ENCODE measurements at regions not wholly inside any gene's neighbourhood (a gene's known extent, or its start where the extent isn't known, plus 50 kb on each side); places are given as distances from the start of the nearest gene placed in this dataset.

GRCh38 chr16:64211331-64211730 lies 910.5 kb downstream of the CDH11 start:
- H3K27ac ChIP-seq (ENCODE audit: low read length) = no peak overlapping the region
- no peak overlapping the region for H3K9ac ChIP-seq (ENCODE audit: low read depth, low read length)
- no peaks in the 10 kb centered on the region; the same call in 1 of the 2 replicates for H3K4me1 ChIP-seq (ENCODE audit: insufficient read depth, low read length)
- no peaks in the 10 kb centered on the region for H3K27me3 ChIP-seq (ENCODE audit: insufficient read depth, low read length)
- no peak overlapping the region for H3K4me3 ChIP-seq (ENCODE audit: low read length)
- H3K9me3 ChIP-seq (ENCODE audit: insufficient read depth, low read depth, low read length) = no peaks in the 10 kb centered on the region
- H3K36me3 ChIP-seq (ENCODE audit: insufficient read depth, low read depth, low read length) = no peaks in the 10 kb centered on the region

DNA sequence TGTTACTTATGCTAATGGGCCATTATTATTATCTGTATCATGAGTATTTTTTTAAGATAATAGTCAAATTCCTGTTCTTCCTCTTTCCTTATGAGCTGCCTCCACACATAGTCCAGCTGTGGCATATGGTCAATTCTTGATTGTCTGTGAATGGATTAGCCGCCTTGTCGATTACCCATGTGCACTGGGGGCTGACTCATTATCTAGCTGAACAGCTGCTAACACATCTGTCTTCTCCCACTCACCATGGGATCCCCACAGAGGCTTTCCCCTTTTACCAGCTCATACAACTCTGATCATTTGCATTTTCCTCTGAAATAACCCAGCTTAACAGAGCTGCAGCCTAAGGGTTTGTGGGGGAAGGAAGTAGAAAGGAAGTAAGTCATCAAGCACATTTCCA lies 915.0 kb downstream of the CDH11 start:
- H3K9ac ChIP-seq (ENCODE audit: low read depth, low read length) = no peak overlapping the region
- no peak overlapping the region for H3K27ac ChIP-seq (ENCODE audit: low read length)
- H3K27me3 ChIP-seq (ENCODE audit: insufficient read depth, low read length) = no peaks in the 10 kb centered on the region
- H3K36me3 ChIP-seq (ENCODE audit: insufficient read depth, low read depth, low read length) = no peaks in the 10 kb centered on the region
- H3K9me3 ChIP-seq (ENCODE audit: insufficient read depth, low read depth, low read length) = no peaks in the 10 kb centered on the region
- H3K4me1 ChIP-seq (ENCODE audit: insufficient read depth, low read length) = no peaks in the 10 kb centered on the region; the same call in 1 of the 2 replicates
- H3K4me3 ChIP-seq (ENCODE audit: low read length) = no peak overlapping the region

GRCh38 chr16:64203126-64203525 lies 918.7 kb downstream of the CDH11 start:
- no peak overlapping the region for H3K27ac ChIP-seq (ENCODE audit: low read length)
- no peaks in the 10 kb centered on the region for H3K27me3 ChIP-seq (ENCODE audit: insufficient read depth, low read length)
- H3K4me3 ChIP-seq (ENCODE audit: low read length) = no peak overlapping the region
- no peak overlapping the region for H3K9ac ChIP-seq (ENCODE audit: low read depth, low read length)
- H3K4me1 ChIP-seq (ENCODE audit: insufficient read depth, low read length) = no peaks in the 10 kb centered on the region; the same call in 1 of the 2 replicates
- no peaks in the 10 kb centered on the region for H3K9me3 ChIP-seq (ENCODE audit: insufficient read depth, low read depth, low read length)
- no peaks in the 10 kb centered on the region for H3K36me3 ChIP-seq (ENCODE audit: insufficient read depth, low read depth, low read length)

DNA sequence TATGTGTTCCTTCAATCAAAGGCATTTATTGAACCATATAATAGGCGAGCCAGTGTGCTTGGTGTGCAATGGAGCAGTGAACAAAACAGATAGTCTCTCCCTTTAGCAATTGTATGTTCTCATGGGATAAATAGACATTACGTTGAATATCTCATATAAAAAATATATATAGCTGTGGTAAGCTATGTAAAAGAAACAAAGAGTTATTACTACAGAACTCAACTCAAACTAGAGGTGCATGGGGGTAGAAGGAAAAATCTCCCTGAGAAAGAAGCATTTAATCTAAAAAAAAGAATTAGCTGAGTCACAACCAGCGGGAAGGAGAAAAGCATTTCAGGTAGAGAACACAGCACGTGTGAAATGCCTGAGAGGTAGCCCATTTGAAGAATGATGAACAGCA lies 919.3 kb downstream of the CDH11 start:
- H3K4me3 ChIP-seq (ENCODE audit: low read length) = no peak overlapping the region
- no peaks in the 10 kb centered on the region for H3K27me3 ChIP-seq (ENCODE audit: insufficient read depth, low read length)
- H3K9me3 ChIP-seq (ENCODE audit: insufficient read depth, low read depth, low read length) = no peaks in the 10 kb centered on the region
- H3K9ac ChIP-seq (ENCODE audit: low read depth, low read length) = no peak overlapping the region
- no peaks in the 10 kb centered on the region; the same call in 1 of the 2 replicates for H3K4me1 ChIP-seq (ENCODE audit: insufficient read depth, low read length)
- H3K27ac ChIP-seq (ENCODE audit: low read length) = no peak overlapping the region
- H3K36me3 ChIP-seq (ENCODE audit: insufficient read depth, low read depth, low read length) = no peaks in the 10 kb centered on the region

DNA sequence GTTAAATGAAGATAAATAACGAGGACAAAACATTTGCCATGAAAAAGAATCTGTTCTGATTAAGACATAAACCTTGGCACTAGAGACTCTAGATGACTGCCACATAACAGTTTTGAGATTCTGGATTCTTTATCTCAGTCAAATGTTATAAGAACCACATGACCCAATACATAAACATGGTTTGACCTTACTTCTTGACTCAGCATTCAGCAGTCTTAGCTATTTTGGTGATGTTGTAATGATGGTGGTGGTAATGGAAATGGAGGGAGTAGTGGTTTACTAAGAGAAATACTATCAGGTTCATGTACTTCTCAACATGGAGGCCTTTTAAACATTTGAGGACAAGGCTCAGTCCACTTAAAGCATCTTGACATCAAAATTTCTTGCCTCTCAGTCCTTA lies 925.4 kb downstream of the CDH11 start:
- no peak overlapping the region for H3K9ac ChIP-seq (ENCODE audit: low read depth, low read length)
- H3K36me3 ChIP-seq (ENCODE audit: insufficient read depth, low read depth, low read length) = no peaks in the 10 kb centered on the region
- no peaks in the 10 kb centered on the region for H3K27me3 ChIP-seq (ENCODE audit: insufficient read depth, low read length)
- H3K4me3 ChIP-seq (ENCODE audit: low read length) = no peak overlapping the region
- H3K9me3 ChIP-seq (ENCODE audit: insufficient read depth, low read depth, low read length) = no peaks in the 10 kb centered on the region
- H3K27ac ChIP-seq (ENCODE audit: low read length) = no peak overlapping the region
- no peaks in the 10 kb centered on the region for H3K4me1 ChIP-seq (ENCODE audit: insufficient read depth, low read length)

DNA sequence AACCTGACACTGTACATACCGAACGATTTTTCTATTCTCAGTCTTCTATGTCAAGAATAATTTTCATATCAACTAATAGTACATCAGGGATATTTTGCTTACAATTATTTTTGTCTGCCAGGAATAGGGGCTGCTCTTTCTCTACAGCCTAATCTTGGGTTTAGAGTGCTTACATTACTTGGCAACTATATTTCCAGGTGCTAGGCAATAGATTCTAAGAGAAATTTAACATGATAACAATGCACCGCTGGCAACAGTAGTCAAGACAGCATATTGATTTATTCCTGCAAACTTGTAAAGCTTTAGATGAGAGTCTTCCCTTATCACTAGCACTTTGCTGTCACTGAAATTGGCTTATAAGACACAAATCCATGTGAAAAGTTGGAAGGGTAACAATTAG lies 935.9 kb downstream of the CDH11 start:
- no peaks in the 10 kb centered on the region for H3K9me3 ChIP-seq (ENCODE audit: insufficient read depth, low read depth, low read length)
- no peak overlapping the region for H3K4me3 ChIP-seq (ENCODE audit: low read length)
- H3K4me1 ChIP-seq (ENCODE audit: insufficient read depth, low read length) = no peaks in the 10 kb centered on the region
- no peaks in the 10 kb centered on the region for H3K36me3 ChIP-seq (ENCODE audit: insufficient read depth, low read depth, low read length)
- H3K27me3 ChIP-seq (ENCODE audit: insufficient read depth, low read length) = no peaks in the 10 kb centered on the region
- no peak overlapping the region for H3K9ac ChIP-seq (ENCODE audit: low read depth, low read length)
- H3K27ac ChIP-seq (ENCODE audit: low read length) = no peak overlapping the region

DNA sequence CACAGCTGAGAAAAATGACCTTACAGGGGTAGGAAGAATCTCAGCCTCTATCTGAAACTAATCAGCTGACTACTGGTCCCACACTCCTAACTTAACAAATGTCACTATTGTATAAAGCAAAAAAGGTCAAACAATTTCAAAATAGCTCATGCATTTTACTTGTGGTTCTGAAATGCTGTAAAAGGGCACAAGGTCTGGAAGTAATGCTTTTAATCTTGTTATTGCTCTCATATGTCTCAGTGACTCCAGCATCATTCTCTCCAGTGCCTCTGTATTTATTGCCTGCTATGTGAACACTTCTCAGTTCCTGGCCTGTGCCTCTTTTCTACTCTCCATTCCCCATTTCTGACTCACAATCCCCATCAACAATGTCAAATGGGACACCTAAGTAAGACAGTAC lies 937.7 kb downstream of the CDH11 start:
- Histone ChIP-seq H3K9me3 (ENCODE audit: insufficient read depth, low read depth, low read length) (peaks cover 4% of the 10 kb centered on the region; the same call in 1 of the 2 replicates), H3K36me3 (ENCODE audit: insufficient read depth, low read depth, low read length) (no peaks in the 10 kb centered on the region), H3K4me3 (ENCODE audit: low read length) (no peak overlapping the region), H3K4me1 (ENCODE audit: insufficient read depth, low read length) (no peaks in the 10 kb centered on the region), H3K27me3 (ENCODE audit: insufficient read depth, low read length) (no peaks in the 10 kb centered on the region), H3K9ac (ENCODE audit: low read depth, low read length) (no peak overlapping the region), H3K27ac (ENCODE audit: low read length) (no peak overlapping the region)

DNA sequence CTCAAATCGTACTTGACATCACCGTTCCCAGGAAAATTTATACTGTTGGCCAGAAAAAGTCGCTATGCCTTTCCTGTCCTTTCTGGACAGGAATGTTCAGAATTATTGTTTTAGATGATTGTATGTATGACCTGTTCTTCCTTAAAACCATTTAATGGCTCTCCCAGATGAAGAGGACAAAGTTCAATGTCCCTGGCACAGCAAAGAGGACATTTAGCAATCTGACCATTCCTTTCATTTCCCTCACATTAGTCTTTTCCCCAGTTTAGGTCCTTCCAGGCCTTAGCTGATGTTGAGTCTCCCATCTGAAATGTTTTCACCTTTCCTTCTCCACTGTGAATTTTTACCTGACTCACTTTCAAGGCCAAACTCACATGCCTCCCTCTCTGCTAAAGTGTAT lies 938.9 kb downstream of the CDH11 start:
- Histone ChIP-seq H3K4me1 (ENCODE audit: insufficient read depth, low read length) (no peaks in the 10 kb centered on the region), H3K27me3 (ENCODE audit: insufficient read depth, low read length) (no peaks in the 10 kb centered on the region)

GRCh38 chr16:64181271-64181925 lies 940.5 kb downstream of the CDH11 start:
- Histone ChIP-seq H3K4me1 (ENCODE audit: insufficient read depth, low read length) (no peaks in the 10 kb centered on the region), H3K9me3 (ENCODE audit: insufficient read depth, low read depth, low read length) (peaks cover 26% of the 10 kb centered on the region; the same call in 1 of the 2 replicates), H3K4me3 (ENCODE audit: low read length) (no peak overlapping the region), H3K9ac (ENCODE audit: low read depth, low read length) (no peak overlapping the region), H3K36me3 (ENCODE audit: insufficient read depth, low read depth, low read length) (no peaks in the 10 kb centered on the region), H3K27ac (ENCODE audit: low read length) (no peak overlapping the region), H3K27me3 (ENCODE audit: insufficient read depth, low read length) (no peaks in the 10 kb centered on the region)

More for the DNA sequence above, 938.9 kb downstream of the CDH11 start:
- no peak overlapping the region for H3K4me3 ChIP-seq (ENCODE audit: low read length)
- H3K9me3 ChIP-seq (ENCODE audit: insufficient read depth, low read depth, low read length) = peaks cover 16% of the 10 kb centered on the region; the same call in 1 of the 2 replicates
- H3K36me3 ChIP-seq (ENCODE audit: insufficient read depth, low read depth, low read length) = no peaks in the 10 kb centered on the region
- H3K9ac ChIP-seq (ENCODE audit: low read depth, low read length) = no peak overlapping the region
- H3K27ac ChIP-seq (ENCODE audit: low read length) = no peak overlapping the region

- no peak overlapping the region for H3K9ac ChIP-seq (ENCODE audit: low read depth, low read length)
- peaks cover 26% of the 10 kb centered on the region; the same call in 1 of the 2 replicates for H3K9me3 ChIP-seq (ENCODE audit: insufficient read depth, low read depth, low read length)
- no peaks in the 10 kb centered on the region for H3K27me3 ChIP-seq (ENCODE audit: insufficient read depth, low read length)
- H3K4me1 ChIP-seq (ENCODE audit: insufficient read depth, low read length) = no peaks in the 10 kb centered on the region
- no peak overlapping the region for H3K4me3 ChIP-seq (ENCODE audit: low read length)
- no peak overlapping the region for H3K27ac ChIP-seq (ENCODE audit: low read length)
- H3K36me3 ChIP-seq (ENCODE audit: insufficient read depth, low read depth, low read length) = no peaks in the 10 kb centered on the region
Measured at GRCh38 chr16:64180136-64180900, 941.5 kb downstream of the CDH11 start.

GRCh38 chr16:64174327-64174726 lies 947.5 kb downstream of the CDH11 start:
- H3K9ac ChIP-seq (ENCODE audit: low read depth, low read length) = no peak overlapping the region
- H3K9me3 ChIP-seq (ENCODE audit: insufficient read depth, low read depth, low read length) = peaks cover 24% of the 10 kb centered on the region; the same call in 1 of the 2 replicates
- no peak overlapping the region for H3K27ac ChIP-seq (ENCODE audit: low read length)
- no peaks in the 10 kb centered on the region for H3K36me3 ChIP-seq (ENCODE audit: insufficient read depth, low read depth, low read length)
- H3K4me1 ChIP-seq (ENCODE audit: insufficient read depth, low read length) = no peaks in the 10 kb centered on the region
- H3K4me3 ChIP-seq (ENCODE audit: low read length) = no peak overlapping the region
- no peaks in the 10 kb centered on the region for H3K27me3 ChIP-seq (ENCODE audit: insufficient read depth, low read length)

- Histone ChIP-seq H3K9me3 (ENCODE audit: insufficient read depth, low read depth, low read length) (peaks cover 7% of the 10 kb centered on the region; the same call in 1 of the 2 replicates), H3K36me3 (ENCODE audit: insufficient read depth, low read depth, low read length) (no peaks in the 10 kb centered on the region), H3K27me3 (ENCODE audit: insufficient read depth, low read length) (no peaks in the 10 kb centered on the region), H3K4me1 (ENCODE audit: insufficient read depth, low read length) (no peaks in the 10 kb centered on the region), H3K4me3 (ENCODE audit: low read length) (no peak overlapping the region), H3K27ac (ENCODE audit: low read length) (no peak overlapping the region), H3K9ac (ENCODE audit: low read depth, low read length) (no peak overlapping the region)
Measured at GRCh38 chr16:64172652-64173051, 949.2 kb downstream of the CDH11 start.

Data from iPS-20b (cell line).